Mononuclear cell (primary cell): ENCODE measurements at regions not wholly inside any gene's neighbourhood (a gene's known extent, or its start where the extent isn't known, plus 50 kb on each side); places are given as distances from the start of the nearest gene placed in this dataset.

Experiments
- H3K27me3 ChIP-seq: 2 replicates; pipeline ENCODE4 v1.6.0; 2011; ENCODE audit warnings: low read length, control low read depth; ENCODE audit not compliant: insufficient read depth
- H3K4me1 ChIP-seq: 2 replicates; pipeline ENCODE4 v1.5.1; 2011; ENCODE audit warnings: mild to moderate bottlenecking, low read length, control low read depth; ENCODE audit not compliant: insufficient read depth
- H3K4me3 ChIP-seq: 2 replicates; pipeline ENCODE4 v1.5.1; 2011; ENCODE audit warnings: mild to moderate bottlenecking, low read length, moderate library complexity
- H3K9me3 ChIP-seq: 2 replicates; pipeline ENCODE4 v1.5.1; 2011; ENCODE audit warnings: low read depth, mild to moderate bottlenecking, control low read depth, low read length

DNA sequence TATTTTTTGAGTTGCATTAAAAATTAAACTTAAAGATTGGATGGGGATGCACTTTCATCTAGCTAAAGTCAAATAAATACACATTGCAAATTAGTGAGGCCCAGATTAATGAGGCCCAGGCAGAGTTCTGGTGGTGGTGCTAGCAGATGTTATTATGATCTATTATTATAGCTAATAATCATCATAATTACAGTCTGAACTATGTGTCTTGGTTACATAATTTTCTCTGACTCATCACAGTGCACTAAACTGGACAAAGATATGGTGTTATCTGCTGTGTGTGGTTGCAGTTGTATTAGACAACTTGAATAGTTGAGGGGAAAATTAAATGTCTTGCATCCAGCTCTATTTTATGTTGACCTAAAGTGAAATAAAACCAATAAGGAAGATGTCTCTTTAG is 568.8 kb downstream of the TLR4 start:
- Histone ChIP-seq H3K27me3 (no peaks in the 10 kb centered on the region), H3K4me3 (no peak overlapping the region), H3K9me3 (no peaks in the 10 kb centered on the region), H3K4me1 (no peaks in the 10 kb centered on the region)

DNA sequence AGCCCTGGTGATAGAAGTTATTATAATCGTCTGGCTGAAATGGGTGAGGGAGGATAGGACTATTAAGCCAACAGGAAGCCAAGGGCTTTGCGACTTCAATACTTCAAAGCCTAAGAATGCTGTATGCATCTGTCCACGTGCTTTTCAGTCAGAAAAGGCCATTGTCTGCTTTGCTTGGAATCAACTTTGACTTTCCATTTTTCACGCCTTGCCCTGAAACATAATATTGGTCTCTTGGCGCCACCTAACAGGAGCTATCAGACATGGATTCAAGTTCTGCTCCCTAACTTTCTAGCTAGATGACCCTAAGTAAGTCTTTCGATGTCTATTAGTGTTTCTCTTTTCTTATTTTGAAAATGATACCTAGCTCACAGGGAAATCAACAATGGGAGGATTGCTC is 572.6 kb downstream of the TLR4 start:
- Histone ChIP-seq H3K4me1 (no peaks in the 10 kb centered on the region), H3K4me3 (no peak overlapping the region), H3K27me3 (no peaks in the 10 kb centered on the region), H3K9me3 (no peaks in the 10 kb centered on the region)

DNA sequence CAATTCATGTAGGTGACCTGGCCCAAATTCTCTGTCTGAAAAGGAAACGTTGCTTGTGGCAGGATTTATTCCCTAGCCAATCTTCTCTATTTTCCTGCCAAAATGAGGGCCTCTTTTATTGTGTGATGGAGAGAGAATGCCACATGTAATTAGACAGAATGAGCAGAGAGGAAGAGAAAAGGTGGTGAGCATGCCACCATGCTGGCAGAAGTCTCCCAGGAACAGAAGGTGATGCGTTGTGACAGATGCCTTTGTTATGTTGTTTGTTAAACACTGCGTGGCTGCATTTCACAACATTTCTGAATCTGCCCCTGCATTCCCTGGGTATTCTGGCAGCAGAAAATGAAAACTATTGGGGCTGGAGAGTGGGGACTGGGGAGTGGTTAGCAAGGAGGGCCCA is 577.6 kb downstream of the TLR4 start:
- no peaks in the 10 kb centered on the region for H3K27me3 ChIP-seq
- no peaks in the 10 kb centered on the region for H3K4me1 ChIP-seq
- no peak overlapping the region for H3K4me3 ChIP-seq
- H3K9me3 ChIP-seq, result no peaks in the 10 kb centered on the region

DNA sequence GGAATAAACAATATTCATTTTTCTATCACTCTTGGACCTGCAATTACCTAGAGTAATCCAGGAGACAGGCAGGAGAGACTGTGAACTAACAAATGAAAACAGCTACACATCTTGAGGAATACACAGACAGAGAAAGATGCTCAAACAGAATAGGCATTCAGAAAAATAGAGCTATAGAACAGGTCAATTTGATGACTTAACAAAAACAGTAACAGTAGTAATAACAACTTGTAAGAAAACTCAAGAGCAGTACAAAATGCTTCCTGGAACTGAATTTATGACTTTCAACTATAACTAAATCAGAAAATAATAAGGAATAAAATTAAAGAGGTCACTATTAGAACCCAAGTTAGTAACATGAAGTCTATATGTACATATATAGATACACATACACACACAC is 579.3 kb downstream of the TLR4 start:
- Histone ChIP-seq H3K27me3 (no peaks in the 10 kb centered on the region), H3K9me3 (no peaks in the 10 kb centered on the region), H3K4me3 (no peak overlapping the region), H3K4me1 (no peaks in the 10 kb centered on the region)

DNA sequence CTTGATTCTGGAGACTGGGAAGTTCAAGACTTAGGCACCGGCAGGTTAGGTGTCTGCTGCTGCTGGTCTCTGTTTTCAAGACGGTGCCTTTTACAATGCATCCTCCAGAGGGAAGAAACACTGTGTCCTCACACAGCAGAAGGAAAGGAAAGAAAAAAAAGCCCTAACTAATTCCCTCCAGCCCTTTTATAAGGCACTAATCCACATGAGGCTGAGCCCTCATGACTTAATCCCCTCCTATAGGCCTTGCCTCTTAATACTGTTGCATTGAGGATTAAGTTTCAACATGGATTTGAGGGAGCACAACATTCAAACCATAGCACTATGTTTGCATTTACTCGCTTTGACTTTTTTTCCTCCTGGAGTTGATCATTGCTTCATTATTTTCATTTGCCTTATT is 585.9 kb downstream of the TLR4 start:
- H3K9me3 ChIP-seq, result no peaks in the 10 kb centered on the region
- H3K4me1 ChIP-seq, result no peaks in the 10 kb centered on the region
- no peak overlapping the region for H3K4me3 ChIP-seq
- H3K27me3 ChIP-seq, result no peaks in the 10 kb centered on the region

DNA sequence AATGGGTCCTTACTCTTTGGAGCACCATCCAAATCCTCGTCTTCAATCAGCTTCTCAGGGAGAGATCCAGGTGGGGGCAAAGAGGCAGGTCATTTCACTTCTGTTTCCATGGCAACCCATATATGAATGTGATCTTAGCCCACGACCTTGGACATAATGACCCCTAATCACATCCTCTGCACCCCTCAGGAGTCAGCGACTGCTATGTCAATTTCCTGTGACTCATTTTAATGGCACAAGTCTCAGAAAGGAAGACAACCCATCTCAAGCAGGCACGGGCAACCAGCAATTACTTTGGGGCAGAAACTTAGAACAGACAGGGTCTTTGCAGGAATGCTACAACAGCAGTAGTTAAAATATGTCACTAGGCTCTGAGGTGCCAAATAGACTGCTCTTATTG is 591.2 kb downstream of the TLR4 start:
- Histone ChIP-seq H3K4me3 (no peak overlapping the region), H3K27me3 (no peaks in the 10 kb centered on the region), H3K4me1 (no peaks in the 10 kb centered on the region), H3K9me3 (no peaks in the 10 kb centered on the region)

DNA sequence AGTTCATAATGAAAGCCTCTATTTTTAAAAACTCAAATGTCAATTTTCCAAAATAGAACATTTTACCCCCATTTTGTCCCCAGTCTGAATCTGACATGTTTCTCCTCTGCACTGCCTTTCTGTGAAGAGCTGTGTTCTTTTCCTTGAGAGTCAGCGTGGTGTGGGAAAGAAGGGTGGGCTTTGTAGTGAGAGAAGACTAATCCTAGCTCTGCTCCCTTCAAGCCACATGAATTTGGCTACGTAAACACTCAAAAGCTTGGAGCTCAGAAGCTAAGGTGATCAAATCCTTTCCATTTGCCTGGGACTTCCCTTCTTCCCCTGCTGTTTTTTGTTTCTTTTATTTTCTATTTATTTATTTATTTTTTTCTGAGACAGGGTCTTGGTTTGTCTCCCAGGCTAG is 598.5 kb downstream of the TLR4 start:
- Histone ChIP-seq H3K9me3 (no peaks in the 10 kb centered on the region), H3K4me3 (no peak overlapping the region), H3K4me1 (no peaks in the 10 kb centered on the region), H3K27me3 (no peaks in the 10 kb centered on the region)

DNA sequence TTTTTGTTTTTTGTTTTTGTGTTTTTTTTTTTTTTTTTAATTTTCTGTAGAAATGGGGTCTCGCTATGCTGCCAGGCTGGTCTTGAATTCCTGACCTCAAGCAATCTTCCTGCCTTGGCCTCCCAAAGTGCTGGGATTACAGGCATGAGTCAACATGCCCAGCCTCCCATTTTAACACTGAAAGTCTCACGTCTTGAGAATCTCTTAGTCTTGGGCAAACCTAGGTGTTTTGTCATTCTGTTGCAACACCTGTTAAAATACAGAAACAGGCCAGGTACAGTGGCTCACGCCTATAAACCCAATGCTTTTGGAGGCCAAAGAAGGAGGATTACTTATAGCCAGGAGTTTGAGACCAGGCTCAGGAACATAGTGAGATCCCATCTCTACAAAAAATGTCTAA is 599.0 kb downstream of the TLR4 start:
- Histone ChIP-seq H3K4me3 (no peak overlapping the region), H3K9me3 (no peaks in the 10 kb centered on the region), H3K27me3 (no peaks in the 10 kb centered on the region), H3K4me1 (no peaks in the 10 kb centered on the region)

DNA sequence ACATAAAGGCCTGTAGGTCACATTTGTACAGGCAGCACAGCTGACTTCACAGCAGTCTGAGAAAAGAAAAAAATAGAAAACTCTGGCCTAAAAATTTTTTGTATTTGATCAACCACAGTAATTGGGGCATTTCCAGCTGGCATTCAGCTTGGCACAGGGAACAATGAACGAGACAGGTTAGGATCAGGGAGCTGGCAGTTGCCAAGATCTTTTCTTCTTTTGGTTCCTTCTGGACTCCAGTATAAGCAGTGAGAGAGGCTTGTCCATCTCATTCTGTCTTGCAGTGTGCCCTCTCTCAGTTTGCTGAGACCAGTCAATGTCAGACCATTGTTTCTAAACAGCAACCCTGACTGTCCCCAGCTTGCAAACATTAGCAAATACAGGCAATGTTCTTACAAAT is 601.1 kb downstream of the TLR4 start:
- Histone ChIP-seq H3K27me3 (no peaks in the 10 kb centered on the region), H3K4me1 (no peaks in the 10 kb centered on the region), H3K4me3 (no peak overlapping the region), H3K9me3 (no peaks in the 10 kb centered on the region)

DNA sequence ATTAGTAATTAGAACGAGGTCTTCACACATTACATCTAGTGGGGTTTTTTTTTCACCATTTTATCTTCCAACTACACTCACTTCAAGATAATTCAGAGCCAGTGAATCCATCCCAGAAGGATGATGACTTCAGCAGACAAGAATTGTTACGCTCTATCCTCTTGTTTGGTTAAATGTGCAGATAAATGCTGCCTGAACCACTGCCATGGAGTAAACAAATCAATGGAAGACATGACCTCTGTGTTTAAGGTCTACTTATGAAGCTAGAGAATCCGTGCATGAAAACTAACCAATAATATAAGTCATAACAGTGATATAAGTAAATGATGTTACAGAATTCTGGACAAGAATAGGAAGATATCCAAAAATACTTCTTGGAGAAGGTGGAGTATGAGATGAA is 602.6 kb downstream of the TLR4 start:
- no peaks in the 10 kb centered on the region for H3K9me3 ChIP-seq
- H3K4me3 ChIP-seq, result no peak overlapping the region
- no peaks in the 10 kb centered on the region for H3K4me1 ChIP-seq
- H3K27me3 ChIP-seq, result no peaks in the 10 kb centered on the region

DNA sequence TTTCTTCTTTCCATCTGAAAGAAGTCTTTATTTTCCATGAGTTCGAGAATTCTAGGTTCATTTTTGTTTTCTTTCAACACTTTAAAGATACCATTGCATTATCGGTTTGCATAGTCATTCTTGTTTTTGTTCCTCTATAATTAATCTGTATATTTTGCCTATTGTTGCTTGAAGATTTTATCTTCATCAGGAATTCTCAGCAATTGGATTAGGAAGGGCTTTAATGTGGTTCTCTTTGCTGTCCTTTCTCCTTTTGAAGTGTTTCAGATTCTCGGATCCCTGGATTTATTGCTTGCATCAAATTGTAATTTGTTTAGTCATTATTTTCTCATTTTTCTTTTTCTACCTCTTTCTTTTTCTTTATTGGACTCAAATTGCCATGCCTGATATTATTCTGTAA is 609.8 kb downstream of the TLR4 start:
- Histone ChIP-seq H3K4me3 (no peak overlapping the region), H3K4me1 (no peaks in the 10 kb centered on the region), H3K9me3 (no peaks in the 10 kb centered on the region), H3K27me3 (no peaks in the 10 kb centered on the region)

DNA sequence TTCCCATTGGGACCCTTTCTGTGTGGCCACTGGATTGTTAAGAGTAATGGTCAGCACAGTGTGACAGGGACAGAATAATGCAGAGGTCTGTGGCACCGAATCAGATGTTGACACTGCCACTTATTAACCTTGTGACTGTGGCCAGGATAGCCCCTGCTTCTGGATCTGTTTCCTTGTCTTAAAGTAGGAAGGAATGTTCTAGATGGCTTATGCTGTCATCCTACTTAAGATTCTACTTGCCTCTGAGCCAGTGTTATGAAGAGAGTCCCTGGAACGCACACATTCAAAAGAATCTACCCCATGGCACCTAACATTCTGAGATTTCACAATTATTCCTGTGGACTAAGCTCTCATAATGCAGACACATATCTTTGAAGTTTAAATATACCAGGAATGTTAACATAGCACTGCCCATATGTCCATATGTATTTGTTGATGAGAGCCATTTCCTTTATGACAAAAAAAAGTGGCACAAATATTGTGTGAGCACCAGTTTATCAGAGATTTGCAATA is 612.7 kb downstream of the TLR4 start:
- Histone ChIP-seq H3K4me1 (no peaks in the 10 kb centered on the region), H3K9me3 (no peaks in the 10 kb centered on the region), H3K4me3 (no peak overlapping the region)

DNA sequence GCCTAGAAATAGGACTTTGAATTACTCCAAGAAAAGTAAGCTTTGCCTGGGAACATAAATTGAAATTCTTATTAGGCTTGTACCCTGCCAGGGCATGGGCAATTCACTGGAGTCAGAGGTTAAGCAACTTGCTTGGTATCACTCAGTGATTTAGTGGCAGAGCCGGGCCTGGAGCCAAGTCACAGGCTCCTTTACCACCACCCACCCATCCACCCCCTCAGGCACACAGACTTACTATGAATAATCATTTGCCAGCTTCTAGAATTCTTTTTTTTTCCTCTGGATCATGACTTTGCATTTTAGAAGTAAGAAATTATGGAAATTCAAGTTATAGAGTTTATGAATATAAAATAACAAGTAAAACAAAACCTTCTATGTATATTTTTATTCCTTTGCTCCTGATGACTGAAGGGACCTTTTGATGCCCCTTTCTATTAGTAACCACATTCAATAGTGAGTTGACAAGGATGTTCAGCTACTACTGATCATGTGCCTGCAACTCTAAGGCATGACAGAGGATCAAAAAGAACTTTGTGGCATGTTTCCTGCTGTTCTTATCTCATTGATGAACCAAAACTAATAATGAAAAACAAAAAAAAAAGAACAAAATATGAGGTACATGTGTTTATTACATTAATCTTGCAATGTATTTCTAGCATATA is 614.7 kb downstream of the TLR4 start:
- Histone ChIP-seq H3K9me3 (no peaks in the 10 kb centered on the region), H3K4me3 (no peak overlapping the region), H3K27me3 (no peaks in the 10 kb centered on the region), H3K4me1 (no peaks in the 10 kb centered on the region)

More for the DNA sequence above, 612.7 kb downstream of the TLR4 start:
- H3K27me3 ChIP-seq, result no peaks in the 10 kb centered on the region

DNA sequence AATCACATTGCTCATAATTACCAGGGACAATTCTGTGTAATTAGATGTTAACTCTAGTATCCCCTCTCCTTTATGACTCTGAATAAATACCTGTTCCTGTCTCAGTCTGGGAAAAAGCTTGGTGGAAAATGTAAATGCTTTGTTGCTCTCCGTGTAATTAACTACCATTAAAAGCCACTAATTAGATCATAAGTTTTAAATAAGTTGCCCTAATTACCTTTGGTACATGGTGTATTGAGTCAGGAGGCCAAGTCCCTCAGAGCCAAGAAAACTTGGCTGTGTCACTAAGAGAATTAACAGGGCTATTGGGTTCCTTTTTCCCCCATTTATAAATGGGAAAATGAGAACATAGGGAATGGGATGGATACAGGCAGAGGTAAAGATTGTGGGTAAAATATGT is 617.6 kb downstream of the TLR4 start:
- no peaks in the 10 kb centered on the region for H3K9me3 ChIP-seq
- no peak overlapping the region for H3K4me3 ChIP-seq
- no peaks in the 10 kb centered on the region for H3K27me3 ChIP-seq

DNA sequence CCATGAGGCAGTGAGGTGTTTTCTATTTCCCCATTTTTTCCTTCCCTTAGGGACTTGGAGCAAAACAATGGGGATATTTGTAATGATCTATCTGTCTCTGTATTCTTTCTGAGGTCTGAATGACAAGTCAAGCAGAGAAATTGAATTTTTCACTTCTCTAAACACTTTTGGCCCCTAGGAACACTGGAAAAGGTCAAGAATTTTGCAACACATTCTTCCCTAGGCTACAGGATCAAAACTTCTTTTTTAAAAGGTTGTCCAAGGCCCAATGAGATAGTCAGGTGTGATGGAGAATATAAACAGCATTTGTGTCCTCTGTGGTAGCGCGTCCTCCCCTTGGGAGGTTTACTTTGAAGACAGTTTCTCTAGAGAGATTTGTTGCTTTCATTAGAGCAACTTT is 620.5 kb downstream of the TLR4 start:
- Histone ChIP-seq H3K27me3 (no peaks in the 10 kb centered on the region), H3K4me3 (no peak overlapping the region), H3K9me3 (no peaks in the 10 kb centered on the region), H3K4me1 (no peaks in the 10 kb centered on the region)

More for the DNA sequence above, 617.6 kb downstream of the TLR4 start:
- no peaks in the 10 kb centered on the region for H3K4me1 ChIP-seq

DNA sequence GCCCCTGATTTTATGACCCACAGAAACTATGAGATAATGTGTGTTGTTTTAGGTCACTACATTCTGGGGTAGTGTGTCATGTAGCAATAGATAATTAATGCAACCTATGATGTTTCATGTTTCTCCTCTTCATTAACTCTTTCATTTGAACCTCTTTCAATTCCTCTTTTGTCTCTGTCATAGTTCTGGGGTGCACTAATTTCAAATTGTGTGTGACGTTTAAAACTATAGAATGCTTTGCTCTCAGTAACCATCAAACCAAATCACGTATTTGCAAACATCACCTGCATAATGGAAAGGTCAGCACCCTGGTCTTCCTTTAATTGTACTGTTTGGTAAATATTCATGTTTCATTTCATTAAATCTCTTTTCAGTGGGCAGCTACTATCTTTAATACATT is 621.6 kb downstream of the TLR4 start:
- H3K4me3 ChIP-seq, result no peak overlapping the region
- H3K4me1 ChIP-seq, result no peaks in the 10 kb centered on the region
- no peaks in the 10 kb centered on the region for H3K27me3 ChIP-seq
- H3K9me3 ChIP-seq, result no peaks in the 10 kb centered on the region
